Panc1 (cell line): ENCODE measurements at regions not wholly inside any gene's neighbourhood (a gene's known extent, or its start where the extent isn't known, plus 50 kb on each side); places are given as distances from the start of the nearest gene placed in this dataset.
"Not testable (repeated sequence)": the region's sequence is repeated elsewhere in the genome, so short reads cannot be mapped to it uniquely, and the experiment has no call there.

Experiments
- POLR2AphosphoS5 ChIP-seq: IDR thresholded peaks from 2 replicates; pipeline ENCODE4 v1.6.1; 2012; ENCODE audit warnings: mild to moderate bottlenecking, low read depth, low read length, moderate library complexity
- SIN3A ChIP-seq: IDR thresholded peaks from 2 replicates; pipeline ENCODE4 v1.6.1; 2012; ENCODE audit warnings: low read depth, mild to moderate bottlenecking, low read length, moderate library complexity, borderline replicate concordance; ENCODE audit not compliant: insufficient read depth
- TF ChIP-seq, protein P1 (sequence below): fragments of 450-650 bp; IDR thresholded peaks from 2 replicates; pipeline ENCODE4 v1.5.1; 2017; ENCODE audit warnings: mild to moderate bottlenecking
- TF ChIP-seq, protein P2 (sequence below), 2 experiments: IDR thresholded peaks; 2 replicates each; pipeline ENCODE4 v1.6.1; 2011 to 2012; ENCODE audit warnings: low read depth in 2 of 2, control low read depth in 1 of 2, low read length in 1 of 2, mild to moderate bottlenecking in 1 of 2, moderate library complexity in 1 of 2; ENCODE audit not compliant: insufficient read depth in 1 of 2

DNA sequence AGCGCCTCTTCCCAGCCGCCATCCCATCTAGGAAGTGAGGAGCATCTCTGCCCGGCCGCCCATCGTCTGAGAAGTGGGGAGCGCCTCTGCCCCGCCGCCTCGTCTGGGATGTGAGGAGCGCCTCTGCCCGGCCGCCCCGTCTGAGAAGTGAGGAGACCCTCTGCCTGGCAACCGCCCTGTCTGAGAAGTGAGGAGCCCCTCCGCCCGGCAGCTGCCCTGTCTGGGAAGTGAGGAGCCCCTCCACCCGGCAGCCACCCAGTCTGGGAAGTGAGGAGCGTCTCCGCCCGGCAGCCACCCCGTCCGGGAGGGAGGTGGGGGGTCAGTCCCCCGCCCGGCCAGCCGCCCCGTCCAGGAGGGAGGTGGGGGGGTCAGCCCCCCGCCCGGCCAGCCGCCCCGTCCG, 139.4 kb upstream of the ANKRD55 start:
- TF ChIP-seq, protein P1, sequence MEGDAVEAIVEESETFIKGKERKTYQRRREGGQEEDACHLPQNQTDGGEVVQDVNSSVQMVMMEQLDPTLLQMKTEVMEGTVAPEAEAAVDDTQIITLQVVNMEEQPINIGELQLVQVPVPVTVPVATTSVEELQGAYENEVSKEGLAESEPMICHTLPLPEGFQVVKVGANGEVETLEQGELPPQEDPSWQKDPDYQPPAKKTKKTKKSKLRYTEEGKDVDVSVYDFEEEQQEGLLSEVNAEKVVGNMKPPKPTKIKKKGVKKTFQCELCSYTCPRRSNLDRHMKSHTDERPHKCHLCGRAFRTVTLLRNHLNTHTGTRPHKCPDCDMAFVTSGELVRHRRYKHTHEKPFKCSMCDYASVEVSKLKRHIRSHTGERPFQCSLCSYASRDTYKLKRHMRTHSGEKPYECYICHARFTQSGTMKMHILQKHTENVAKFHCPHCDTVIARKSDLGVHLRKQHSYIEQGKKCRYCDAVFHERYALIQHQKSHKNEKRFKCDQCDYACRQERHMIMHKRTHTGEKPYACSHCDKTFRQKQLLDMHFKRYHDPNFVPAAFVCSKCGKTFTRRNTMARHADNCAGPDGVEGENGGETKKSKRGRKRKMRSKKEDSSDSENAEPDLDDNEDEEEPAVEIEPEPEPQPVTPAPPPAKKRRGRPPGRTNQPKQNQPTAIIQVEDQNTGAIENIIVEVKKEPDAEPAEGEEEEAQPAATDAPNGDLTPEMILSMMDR, result not testable (repeated sequence)
- TF ChIP-seq POLR2AphosphoS5, SIN3A: not testable (repeated sequence)
- TF ChIP-seq, protein P2, sequence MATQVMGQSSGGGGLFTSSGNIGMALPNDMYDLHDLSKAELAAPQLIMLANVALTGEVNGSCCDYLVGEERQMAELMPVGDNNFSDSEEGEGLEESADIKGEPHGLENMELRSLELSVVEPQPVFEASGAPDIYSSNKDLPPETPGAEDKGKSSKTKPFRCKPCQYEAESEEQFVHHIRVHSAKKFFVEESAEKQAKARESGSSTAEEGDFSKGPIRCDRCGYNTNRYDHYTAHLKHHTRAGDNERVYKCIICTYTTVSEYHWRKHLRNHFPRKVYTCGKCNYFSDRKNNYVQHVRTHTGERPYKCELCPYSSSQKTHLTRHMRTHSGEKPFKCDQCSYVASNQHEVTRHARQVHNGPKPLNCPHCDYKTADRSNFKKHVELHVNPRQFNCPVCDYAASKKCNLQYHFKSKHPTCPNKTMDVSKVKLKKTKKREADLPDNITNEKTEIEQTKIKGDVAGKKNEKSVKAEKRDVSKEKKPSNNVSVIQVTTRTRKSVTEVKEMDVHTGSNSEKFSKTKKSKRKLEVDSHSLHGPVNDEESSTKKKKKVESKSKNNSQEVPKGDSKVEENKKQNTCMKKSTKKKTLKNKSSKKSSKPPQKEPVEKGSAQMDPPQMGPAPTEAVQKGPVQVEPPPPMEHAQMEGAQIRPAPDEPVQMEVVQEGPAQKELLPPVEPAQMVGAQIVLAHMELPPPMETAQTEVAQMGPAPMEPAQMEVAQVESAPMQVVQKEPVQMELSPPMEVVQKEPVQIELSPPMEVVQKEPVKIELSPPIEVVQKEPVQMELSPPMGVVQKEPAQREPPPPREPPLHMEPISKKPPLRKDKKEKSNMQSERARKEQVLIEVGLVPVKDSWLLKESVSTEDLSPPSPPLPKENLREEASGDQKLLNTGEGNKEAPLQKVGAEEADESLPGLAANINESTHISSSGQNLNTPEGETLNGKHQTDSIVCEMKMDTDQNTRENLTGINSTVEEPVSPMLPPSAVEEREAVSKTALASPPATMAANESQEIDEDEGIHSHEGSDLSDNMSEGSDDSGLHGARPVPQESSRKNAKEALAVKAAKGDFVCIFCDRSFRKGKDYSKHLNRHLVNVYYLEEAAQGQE (IDR thresholded peaks at IDR 0.05; ENCODE audit: insufficient read depth in 1 of 2, low read depth in 2 of 2, low read length in 1 of 2), result not testable (repeated sequence)
